ENCODE measurements at regions not wholly inside any gene's neighbourhood (a gene's known extent, or its start where the extent isn't known, plus 50 kb on each side); places are given as distances from the start of the nearest gene placed in this dataset.

DNA sequence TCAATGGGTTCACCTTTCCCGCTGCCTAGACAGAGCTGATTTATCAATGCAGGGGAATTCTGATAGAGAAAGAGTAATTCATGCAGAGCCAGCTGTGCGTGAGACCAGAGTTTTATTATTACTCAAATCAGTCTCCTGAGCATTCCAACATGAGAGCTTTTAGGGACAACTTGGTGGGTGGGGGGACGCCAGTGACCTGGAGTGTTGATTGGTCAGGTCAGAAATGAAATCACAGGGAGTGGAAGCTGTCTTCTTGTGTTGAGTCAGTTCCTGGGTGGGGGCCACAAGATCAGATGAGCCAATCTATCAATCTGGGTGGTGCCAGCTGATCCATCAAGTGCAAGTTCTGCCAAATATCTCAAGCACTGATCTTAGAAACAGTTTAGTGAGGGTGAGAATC, 99.0 kb upstream of the CAV2 start:
- TF ChIP-seq, protein P1, sequence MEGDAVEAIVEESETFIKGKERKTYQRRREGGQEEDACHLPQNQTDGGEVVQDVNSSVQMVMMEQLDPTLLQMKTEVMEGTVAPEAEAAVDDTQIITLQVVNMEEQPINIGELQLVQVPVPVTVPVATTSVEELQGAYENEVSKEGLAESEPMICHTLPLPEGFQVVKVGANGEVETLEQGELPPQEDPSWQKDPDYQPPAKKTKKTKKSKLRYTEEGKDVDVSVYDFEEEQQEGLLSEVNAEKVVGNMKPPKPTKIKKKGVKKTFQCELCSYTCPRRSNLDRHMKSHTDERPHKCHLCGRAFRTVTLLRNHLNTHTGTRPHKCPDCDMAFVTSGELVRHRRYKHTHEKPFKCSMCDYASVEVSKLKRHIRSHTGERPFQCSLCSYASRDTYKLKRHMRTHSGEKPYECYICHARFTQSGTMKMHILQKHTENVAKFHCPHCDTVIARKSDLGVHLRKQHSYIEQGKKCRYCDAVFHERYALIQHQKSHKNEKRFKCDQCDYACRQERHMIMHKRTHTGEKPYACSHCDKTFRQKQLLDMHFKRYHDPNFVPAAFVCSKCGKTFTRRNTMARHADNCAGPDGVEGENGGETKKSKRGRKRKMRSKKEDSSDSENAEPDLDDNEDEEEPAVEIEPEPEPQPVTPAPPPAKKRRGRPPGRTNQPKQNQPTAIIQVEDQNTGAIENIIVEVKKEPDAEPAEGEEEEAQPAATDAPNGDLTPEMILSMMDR (conservative IDR thresholded peaks at IDR 0.05; ENCODE audit: low read depth, low read length): no peak
- no peak for TF ChIP-seq EZH2phosphoT487 (IDR thresholded peaks at IDR 0.05; ENCODE audit: borderline replicate concordance, low read length)
- TF ChIP-seq EZH2 (IDR thresholded peaks at IDR 0.05; ENCODE audit: low read length, unreplicated experiment): no peak
